ENCODE measurements at regions not wholly inside any gene's neighbourhood (a gene's known extent, or its start where the extent isn't known, plus 50 kb on each side); places are given as distances from the start of the nearest gene placed in this dataset.

DNA sequence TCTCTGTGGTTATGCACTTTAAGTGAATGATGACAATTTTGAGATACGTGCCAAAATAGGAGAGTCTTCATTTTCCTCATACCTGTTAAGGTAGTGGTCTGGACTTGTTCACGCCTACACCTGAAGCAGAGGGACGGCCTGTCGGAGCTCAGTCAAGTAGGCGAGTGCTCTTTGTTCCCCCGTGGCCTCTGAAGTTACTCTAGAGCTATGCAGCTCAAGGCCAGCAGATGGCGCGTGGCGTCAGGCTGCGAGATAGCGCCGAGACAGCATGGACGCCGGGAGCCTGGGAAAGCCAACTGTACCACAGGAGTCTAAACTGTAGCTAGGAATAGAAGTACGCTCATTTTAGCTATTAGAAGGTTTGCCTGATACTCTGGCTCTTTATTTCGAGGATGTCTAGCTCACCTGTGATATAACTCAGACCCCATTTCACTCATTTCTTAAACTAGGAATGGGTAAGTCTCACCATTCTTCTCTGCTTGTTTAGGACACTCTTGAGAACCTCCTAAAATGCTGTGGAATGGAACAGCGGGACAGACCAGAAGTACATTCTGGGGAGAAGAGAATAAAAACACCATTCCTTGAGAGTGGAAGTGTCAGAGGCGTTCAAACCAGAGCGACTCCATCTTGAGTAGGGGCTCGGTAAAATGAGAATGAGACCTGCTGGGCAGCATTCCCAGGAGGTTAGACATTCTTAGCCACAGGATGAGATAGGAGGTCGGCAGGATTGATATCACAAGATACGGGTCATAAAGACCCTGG, 267.4 kb upstream of the HMGA2 start:
- no peak for FAIRE-seq

DNA sequence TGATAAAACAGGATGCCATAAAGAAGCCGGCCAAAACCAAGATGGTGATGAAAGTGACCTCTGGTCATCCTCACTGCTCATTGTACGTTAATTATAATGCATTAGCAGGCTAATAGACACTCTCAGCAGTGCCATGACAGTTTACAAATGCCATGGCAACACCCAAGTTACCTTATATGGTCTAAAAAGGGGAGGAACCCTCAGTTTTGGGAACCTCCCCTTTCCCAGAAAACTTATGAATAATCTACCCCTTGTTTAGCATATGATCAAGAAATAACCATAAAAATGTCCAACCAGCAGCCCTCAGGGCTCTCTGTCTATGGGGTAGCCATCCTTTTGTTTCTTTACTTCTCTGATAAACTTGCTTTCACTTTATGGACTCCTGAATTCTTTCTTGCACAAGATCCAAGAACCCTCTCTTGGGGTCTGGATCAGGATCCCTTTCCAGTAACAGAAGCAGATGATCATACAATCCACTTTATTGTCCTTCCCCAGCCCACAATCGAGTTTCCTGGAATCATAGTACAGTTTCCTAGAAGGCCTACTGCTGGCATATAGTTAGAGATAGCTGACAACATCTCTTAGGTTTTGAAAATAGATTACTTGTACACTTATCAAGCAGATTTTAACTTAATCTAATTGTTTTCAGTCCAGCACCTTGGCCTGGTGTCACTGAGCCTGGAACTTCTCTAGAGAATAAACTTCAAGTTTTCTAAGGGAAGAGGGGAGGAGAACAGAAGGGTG, 266.7 kb upstream of the HMGA2 start:
- no peak for FAIRE-seq

DNA sequence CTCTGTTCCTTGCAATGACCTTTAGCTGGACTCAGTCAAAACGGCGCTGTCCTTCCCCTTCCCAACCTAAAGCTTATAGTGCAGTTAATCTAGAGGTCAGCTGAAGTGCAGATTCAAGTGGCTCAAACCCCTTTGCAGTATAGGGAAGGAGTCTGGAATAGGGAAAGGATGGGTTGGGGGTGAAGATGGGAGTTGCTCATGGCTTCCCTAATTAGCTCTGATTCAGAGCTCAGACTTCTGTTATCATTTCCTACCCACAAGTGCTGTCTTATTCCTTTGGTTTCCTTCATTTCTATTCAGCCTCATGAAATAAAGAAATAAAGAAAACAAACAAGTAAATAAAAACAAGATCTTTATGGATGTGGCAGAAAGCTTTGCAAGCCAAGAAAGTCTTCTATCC, 264.0 kb upstream of the HMGA2 start:
- no peak for FAIRE-seq

DNA sequence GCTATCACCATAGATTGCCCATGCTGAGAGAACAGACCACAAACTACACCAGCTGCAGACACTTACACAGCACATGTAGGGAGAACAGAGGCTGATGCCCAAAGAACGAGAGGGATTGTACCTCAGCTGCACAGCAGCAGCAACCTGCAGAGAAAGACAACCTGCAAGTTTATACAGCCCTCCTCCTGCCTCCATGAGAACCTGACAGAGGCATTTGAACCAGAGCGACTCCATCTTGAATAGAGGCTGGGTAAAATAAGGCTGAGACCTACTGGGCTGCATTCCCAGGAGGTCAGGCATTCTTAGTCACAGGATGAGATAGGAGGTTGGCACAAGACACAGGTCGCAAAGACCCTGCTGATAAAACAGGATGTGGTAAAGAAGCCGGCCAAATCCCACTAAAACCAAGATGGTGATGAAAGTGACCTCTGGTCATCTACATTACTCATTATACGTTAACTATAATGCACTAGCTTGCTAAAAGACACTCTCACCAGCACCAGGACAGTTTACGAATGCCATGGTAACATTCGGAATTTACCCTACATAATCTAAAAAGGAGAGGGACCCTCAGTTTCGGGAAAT, 262.4 kb upstream of the HMGA2 start:
- FAIRE-seq = no peak

DNA sequence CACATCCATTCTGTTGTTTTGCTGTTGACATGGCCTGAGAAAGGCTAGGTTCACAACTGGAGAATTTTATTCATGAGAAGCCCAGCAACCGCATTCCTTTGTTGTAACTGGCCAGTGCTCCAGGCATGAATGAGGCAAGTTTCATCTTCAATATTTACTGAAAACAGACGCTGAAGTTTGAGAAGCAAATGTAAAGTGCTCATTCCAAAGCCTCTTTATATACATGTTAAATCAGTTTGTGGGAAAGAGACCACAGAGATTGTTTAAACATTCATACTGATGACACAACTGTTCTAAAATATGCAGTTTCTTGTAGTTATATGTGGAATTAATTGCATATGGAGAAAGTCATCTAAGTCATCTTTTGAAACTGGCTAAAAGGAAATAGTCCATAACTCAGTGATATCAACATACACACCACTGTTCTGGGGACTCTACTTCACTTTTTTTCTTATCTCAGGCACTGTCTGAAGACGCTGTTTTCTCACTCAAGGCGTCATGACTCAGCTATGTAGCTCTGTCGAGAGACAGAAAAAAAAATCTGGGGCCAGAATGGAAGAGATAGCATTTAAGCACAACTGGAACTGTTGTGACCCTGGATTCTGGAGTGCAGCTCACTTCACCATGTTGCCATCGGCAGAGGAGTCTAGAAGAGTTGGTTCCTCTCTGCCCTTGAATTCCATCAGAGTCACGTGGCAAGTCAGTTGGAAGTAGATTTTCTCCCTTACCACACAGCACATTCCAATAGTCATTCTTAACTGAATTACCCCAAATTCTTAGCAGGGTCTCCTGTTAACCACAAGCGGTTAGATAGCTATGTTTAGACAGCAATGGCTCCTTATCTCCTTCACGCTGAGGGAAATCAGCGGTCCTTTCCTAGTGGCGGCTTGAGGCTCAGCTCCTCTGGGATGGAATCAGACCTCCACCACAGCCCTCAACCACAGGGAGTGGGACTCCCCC, 258.4 kb upstream of the HMGA2 start:
- no peak for FAIRE-seq

DNA sequence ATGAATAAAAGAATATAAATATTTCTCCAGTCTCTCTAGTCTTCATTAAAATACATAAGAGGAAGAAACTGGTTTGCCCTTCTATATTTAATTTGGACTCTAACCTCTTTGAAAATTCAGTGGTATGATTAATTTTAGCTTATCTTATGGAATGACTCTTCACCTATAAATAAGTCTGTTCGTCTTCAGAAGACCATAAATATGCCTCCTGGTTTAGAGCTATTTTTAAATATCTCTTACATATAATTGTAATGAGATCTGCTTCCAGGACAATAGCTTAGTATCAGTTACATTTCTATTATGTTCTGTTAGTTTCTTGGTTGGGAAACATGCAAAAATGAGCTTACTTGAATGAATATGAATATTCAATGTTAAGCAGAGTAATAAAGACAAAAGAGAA, 257.5 kb upstream of the HMGA2 start:
- FAIRE-seq = no peak

DNA sequence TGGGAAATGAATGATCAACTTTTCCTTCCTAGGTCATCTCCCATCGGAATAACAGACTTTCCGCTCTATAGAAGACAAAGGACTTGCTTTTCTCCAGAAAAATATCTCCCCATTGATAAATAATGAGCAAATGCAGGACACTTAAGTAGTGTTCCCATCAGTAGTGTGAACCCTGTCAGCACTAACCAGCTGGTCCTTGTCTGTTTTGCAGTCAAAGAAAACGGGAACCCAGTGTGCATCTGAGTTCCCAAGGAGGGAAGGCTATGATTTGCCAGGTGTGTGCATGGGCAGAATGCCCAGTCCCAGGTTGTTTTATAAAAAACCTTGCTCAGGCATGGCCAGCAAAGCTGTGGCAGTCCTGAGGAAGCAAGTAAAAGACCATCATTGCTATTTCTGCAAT, 256.5 kb upstream of the HMGA2 start:
- no peak for FAIRE-seq

DNA sequence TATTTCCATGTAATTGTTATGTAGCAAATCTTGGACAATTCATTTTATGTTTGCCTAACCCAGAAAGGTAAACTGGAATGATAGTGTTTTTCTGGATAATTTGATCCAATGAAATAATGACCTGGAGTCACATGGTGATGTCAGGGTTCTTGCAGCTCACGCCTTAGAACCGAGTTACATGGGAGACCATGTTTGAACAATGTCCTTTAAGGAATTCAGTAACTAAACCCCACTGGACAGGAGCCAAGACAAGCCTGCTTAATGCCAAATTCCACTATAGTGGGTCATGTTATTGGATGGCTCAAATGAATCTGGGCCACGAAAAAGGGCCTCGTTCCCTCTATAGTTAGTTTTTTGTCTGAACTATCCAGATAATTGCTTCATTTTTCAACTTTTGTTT, 255.8 kb upstream of the HMGA2 start:
- no peak for FAIRE-seq

DNA sequence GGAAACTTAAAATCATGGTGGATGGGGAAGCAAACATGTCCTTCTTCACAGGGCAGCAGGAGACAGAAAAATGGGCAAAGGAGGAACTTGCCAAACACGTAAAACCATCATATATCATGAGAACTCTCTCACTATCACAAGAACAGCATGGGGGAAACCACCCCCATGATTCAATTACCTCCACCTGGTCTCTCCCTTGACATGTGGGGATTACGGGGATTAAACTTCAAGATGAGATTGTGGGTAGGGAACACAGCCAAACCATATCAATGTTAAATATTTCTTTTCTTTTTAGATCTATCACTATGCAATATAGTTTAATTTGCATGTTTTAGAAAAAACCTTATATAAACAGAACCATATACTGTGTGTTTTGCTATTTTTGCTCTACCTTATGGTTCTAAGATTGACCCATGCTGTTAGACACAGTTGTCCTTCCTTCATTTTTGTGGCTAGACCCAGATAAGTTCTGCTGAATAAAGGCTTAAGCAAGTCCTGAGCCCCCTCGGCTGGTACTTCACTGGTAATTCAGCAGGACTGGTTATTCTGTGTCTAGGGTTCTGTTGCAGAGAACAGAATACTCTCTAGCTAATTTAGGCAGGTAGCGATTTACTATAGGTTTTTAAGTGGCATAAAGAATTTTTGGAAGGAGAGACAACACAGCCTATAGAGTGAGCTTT, 253.7 kb upstream of the HMGA2 start:
- FAIRE-seq = no peak

DNA sequence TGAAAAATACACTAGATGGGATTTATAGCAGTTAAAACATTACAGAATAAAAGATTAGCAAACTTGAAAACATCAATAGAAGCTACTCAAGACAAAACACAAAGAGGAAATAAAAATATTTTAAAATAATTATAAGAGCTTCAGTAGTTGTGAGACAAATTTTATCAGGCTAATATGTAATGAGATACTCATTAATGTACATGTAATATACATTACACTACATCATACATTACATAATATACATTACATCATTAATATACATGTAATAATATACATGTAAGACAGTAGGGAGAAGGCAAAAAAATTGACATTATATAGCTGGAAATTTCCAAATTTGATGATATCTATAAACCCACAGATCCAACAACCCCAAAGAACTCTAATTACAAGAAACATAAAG, 249.4 kb upstream of the HMGA2 start:
- peak; percentile 65 for FAIRE-seq

DNA sequence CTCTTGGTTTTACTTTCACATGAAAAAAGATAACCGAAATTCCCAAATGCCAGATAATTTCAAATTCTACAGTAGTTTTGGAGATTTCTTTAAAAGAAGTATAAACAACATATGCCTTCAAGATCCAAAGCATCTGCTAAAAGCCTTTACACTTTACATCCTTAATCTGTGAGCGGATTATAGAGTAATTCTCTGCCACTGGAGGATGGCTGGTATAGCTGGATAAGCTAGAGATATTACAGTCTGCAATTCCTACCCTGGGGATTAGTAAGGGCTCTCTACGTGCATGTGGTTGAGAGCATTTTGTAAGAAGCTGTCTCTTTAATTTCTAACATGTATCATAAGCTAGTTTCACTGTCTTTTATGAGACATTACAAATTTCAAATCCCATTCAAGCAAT, 240.3 kb upstream of the HMGA2 start:
- no peak for FAIRE-seq

DNA sequence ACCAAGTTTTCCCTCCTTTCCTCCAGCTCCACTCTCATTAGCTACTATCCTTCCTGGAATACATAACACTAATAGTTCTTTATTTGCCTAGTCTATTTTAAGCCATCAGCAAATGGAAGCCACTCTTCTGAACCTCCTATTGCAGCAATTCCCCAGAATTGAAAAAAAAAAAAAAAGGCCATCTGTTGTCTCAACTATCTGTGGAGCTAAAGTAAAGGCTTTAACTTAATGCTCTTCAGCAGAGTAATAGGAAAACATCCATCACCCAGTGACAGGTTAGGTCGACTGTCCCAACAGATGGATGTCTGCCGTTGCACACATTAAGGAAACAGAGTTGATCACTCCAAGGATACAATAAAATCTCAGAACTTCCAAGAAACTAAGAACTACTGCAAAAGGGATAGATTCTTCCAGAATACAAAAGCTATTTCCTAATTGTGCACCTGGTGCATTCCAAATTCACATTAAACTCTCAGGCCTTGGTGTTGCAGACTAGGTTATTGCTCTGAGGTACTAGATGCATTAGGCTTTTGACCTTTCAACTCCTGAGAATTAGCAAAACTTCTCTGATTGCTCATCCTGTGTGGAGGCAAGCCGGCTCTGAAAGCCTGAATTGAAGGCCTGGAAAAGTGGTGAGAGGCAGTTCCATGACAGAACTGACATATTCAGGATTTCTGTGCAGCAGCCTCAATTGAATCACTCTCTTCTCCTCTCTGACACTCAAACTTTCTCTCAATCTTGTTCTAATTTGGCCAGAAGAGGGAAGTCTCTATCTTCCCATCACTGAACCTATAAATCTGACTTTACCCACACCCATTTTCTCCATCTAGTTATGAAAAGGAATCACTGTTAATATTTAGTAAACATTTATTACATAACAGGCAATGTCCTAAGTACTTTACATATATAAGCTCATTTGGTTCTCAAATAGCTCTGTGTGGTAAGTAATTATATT, 238.4 kb upstream of the HMGA2 start:
- FAIRE-seq = no peak

DNA sequence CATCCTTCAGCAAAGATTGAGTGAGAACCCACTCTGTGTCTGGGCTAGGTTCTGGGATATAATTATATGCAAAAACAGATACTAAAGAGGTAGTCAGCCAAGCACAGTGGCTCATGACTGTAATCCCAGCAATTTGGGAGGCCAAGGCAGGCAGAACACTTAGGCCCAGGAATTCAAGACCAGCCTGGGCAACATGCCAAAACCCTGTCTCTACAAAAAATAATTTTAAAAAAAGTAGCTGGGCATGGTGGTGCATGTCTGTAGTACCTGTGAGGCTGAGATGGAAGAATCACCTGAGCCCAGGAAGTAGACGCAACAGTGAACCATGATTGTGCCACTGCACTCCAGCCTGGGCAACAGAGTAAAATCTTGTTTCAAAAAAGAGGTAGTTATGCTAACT, 237.5 kb upstream of the HMGA2 start:
- no peak for FAIRE-seq

DNA sequence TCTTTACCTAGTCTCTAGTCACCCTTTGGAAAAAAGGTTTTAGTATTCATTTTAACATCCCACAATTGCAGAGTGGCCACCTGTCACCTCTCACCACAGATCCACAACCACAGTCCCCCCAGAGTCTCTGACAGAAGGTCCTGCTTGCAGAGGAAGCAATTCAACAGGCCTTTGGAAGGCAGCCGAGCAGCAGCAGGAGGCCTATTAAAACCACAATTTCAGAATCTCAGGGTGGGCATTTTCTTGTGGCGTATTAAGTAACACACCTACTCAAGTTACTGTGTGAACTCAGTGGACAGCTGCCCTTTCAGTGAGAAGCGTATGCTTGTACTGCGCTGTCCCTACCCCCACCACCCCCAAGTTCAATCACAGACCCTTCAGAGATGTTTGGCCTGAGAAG, 234.0 kb upstream of the HMGA2 start:
- no peak for FAIRE-seq

DNA sequence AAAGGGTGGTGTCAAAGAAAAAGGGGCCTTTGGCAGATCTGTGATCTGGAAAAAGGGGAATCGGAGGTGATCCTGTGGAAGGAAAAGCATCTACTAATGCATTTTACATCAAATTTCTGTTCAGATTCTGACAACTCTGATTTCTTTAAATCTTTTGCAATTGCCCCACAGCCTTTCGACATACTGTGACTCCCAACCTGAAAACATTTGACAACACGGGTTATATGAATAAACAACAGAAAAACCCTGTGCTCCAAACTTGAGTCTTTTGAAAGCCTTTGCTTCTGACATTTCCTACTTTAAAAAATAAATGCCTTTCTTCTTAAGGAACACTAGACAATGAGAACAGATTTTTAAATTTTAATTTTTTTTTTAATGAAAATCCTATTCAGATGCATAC, 231.9 kb upstream of the HMGA2 start:
- FAIRE-seq = no peak

DNA sequence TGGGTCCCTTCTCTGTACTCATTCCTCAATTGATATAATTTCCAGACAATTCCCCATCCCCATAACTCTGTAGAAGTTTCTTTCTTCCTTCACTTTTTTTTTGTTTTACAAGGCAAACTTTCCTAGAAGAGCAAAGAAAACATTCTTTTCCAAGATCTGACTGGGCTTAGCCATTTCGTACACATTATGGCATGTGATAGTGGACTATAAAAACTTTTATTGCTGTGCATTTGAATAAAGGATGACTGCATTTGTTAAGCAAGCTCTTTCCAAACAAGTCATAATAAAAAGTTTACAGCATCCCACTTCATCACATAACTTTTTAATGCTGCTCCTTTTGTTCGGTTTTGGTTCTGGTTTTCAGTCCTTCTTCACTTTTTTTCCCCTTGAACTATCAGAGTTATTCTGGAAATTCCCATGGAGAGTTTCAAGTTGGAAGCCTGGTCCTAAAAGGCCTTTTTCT, 231.0 kb upstream of the HMGA2 start:
- no peak for FAIRE-seq

DNA sequence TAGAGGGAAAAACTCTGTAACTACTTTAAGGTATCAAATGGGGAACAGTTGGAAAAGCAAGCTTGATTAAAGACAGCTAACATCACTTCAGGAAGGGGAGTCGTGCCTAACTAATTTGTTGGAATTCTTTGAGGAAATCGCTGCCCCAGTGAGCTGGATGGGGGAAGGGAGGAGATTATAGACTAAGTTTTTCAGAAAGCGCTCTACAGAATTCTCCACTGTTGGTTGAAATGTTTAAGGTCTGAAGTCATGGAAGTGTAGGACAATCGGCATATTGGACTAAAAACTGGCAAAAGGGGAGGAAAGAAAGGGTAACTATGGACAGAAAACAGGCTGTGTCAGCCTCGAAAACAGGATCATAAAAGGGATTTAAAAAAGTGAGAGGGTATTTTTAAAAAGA, 229.9 kb upstream of the HMGA2 start:
- FAIRE-seq = no peak

DNA sequence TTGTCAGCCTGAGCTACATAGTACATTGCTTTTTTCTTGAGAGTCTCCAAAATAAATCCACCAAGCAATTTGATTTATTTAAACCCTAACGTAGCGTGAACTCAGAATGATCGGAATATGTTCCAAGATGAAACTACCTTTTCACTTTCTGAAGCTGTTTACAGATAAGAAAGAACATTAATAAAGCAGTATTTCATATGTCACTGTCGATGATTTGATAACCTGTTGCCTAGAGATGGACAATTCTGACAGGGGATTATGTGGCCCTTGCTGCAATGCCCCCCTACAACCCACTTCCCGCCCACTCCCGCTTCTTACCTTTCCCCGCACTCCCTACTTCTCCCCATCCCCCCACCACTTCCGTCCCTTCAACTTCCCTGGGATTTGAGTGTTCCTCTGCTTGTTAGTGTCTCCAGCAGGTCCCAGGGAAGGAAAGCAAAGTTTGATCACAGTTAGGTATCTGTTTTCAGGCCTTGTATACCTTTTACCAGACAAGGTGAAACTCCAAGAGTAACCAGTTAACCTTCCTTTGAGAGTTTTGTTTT, 229.2 kb upstream of the HMGA2 start:
- FAIRE-seq = no peak

DNA sequence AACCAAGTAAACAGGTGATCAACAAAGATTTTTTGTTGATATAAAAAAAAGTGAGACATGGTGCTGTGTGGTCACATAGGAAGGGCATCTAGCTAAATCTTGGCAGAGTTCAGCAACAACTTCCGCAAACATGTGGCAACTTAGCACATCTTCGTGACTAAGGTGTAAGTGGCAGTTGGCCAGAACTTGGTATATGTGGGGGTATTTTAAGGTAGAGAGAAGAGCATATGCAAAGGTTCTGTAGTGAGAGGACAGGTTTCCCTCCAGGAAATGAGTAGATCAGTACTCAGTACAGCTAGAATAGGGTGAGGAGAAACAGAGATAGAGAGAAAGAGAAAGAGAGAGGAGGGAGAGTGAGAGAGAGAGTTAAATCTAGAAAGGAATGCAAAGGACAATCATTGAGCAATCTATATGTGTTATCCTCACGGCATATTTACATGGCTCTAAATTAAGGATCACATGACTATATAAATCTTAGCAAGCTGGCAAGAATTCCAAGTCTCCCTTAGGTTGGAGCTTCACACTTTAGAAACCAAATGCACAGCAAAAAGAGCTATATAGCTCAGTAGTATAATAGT, 227.7 kb upstream of the HMGA2 start:
- no peak for FAIRE-seq

DNA sequence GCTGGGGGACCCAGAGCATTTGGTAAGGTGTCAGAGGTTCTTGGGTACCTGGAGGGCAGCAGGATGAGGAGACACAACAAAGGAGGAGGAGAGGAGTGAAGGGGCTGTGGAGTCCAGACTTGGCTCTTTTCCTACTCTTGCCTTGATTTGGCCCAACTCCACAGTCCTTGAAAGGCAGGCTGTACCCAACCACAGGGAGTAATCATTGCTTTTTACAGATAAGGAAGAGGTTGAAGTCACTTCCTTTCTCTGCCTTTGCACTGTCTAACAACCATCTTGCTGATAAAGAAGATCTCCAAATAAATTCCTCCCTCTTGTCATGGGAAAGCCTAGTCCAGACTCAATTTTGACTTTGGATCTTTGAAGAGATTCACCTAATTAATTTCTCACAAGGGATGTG, 226.8 kb upstream of the HMGA2 start:
- FAIRE-seq = no peak

DNA sequence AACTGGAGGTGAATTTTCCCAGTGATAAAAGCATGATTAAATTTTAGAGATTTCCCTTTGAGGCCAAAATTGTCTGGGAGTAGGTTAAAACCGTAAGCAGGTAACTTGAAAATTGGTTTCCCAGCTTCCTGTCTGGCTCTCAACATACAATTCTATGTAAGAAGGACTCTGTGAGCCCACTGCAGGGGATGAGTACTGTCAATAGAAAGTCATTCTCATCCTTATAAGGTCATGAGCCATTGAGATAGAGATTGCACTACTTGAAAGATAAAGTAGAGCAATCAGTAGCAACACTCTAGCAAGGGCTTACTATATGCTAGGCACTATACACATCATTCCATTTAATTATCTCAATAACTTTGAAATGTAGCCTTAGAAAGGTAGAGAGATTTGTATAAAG, 225.6 kb upstream of the HMGA2 start:
- no peak for FAIRE-seq
